Testis (tissue), 2 donors: ENCODE measurements at regions not wholly inside any gene's neighbourhood (a gene's known extent, or its start where the extent isn't known, plus 50 kb on each side); places are given as distances from the start of the nearest gene placed in this dataset.

ENCODE experiments used
- DNase-seq: peaks from one replicate; pipeline ENCODE4 v3.0.0-alpha.2; 2019
- H3K27ac ChIP-seq, 2 donors: fragments of 200-600 bp; sonication (generic); one replicate each; pipeline ENCODE4 v1.5.1; 2019
- H3K27me3 ChIP-seq: fragments of 200-600 bp; sonication (generic); one replicate; pipeline ENCODE4 v1.5.1; 2019
- H3K36me3 ChIP-seq: fragments of 200-600 bp; sonication (generic); one replicate; pipeline ENCODE4 v1.5.1; 2017; ENCODE audit warnings: low read depth; ENCODE audit errors: missing control alignments
- H3K4me1 ChIP-seq: fragments of 200-600 bp; sonication (generic); one replicate; pipeline ENCODE4 v1.5.1; 2019
- H3K4me3 ChIP-seq, 2 donors: fragments of 200-600 bp; sonication (generic); one replicate each; pipeline ENCODE4 v1.5.1; 2017 to 2019
- H3K9me3 ChIP-seq: fragments of 200-600 bp; sonication (generic); one replicate; pipeline ENCODE4 v1.5.1; 2017
- CTCF ChIP-seq, 3 experiments: fragments of 450-650 bp in 2 of 3; fragments of 200-600 bp in 1 of 3; sonication (generic) in 1 of 3; IDR thresholded peaks; one replicate each; pipeline ENCODE4 v1.5.1; 2016 to 2019; ENCODE audit warnings: antibody characterized with exemption in 3 of 3, mild to moderate bottlenecking in 2 of 3, moderate library complexity in 1 of 3
- POLR2A ChIP-seq: fragments of 450-650 bp; IDR thresholded peaks from one replicate; pipeline ENCODE4 v1.6.1; 2017; ENCODE audit warnings: antibody characterized with exemption, mild to moderate bottlenecking, moderate library complexity
- WGBS, 2 donors: methylation state at CpG; one replicate each; pipeline ENCODE4 v1.1.5; 2018; 5-methylcytosine and 5-hydroxymethylcytosine counted together
- intact Hi-C: fragments of 100-400 bp; cut with DNase I; formaldehyde crosslinking; loops from one replicate; pipeline ENCODE4 v1.15.1; 2023; ENCODE audit warnings: low total_unique reads

- peaks cover 15% of the 10 kb centered on the region for H3K4me1 ChIP-seq
- 71 to 77% methylated on average over 6 of the region's 6 CpGs for WGBS, 2 donors
Observed at GRCh38 chr14:71469643-71470335, 462.4 kb upstream of the RGS6 start.

GRCh38 chr14:71471634-71472355 is 460.4 kb upstream of the RGS6 start:
- TF ChIP-seq CTCF (IDR thresholded peaks at IDR 0.05): no peak
- no peak for TF ChIP-seq POLR2A
- peaks cover 5% of the 10 kb centered on the region for H3K4me1 ChIP-seq
- no peaks in the 10 kb centered on the region for H3K36me3 ChIP-seq
- no peak overlapping the region for H3K4me3 ChIP-seq
- WGBS, 2 donors: 94% methylated on average over 6 of the region's 6 CpGs
- H3K27ac ChIP-seq: no peak overlapping the region
- no peak for DNase-seq
- intact Hi-C loops: no loop called here
- no peaks in the 10 kb centered on the region for H3K9me3 ChIP-seq
- no peaks in the 10 kb centered on the region for H3K27me3 ChIP-seq

More at GRCh38 chr14:71469643-71470335, 462.4 kb upstream of the RGS6 start:
- H3K9me3 ChIP-seq: no peaks in the 10 kb centered on the region
- H3K36me3 ChIP-seq: no peaks in the 10 kb centered on the region
- no peaks in the 10 kb centered on the region for H3K27me3 ChIP-seq
- no peak overlapping the region for H3K4me3 ChIP-seq
- DNase-seq: no peak
- intact Hi-C loops: no loop called here
- TF ChIP-seq POLR2A (no peak), CTCF (IDR thresholded peaks at IDR 0.05) (no peak)
- H3K27ac ChIP-seq: no peak overlapping the region

GRCh38 chr14:71472356-71473340 is 459.6 kb upstream of the RGS6 start:
- Histone ChIP-seq H3K4me3 (no peak overlapping the region), H3K9me3 (no peaks in the 10 kb centered on the region), H3K27ac (no peak overlapping the region), H3K4me1 (peaks cover 5% of the 10 kb centered on the region), H3K36me3 (no peaks in the 10 kb centered on the region), H3K27me3 (no peaks in the 10 kb centered on the region)
- 93 to 94% methylated on average over 4 of the region's 4 CpGs for WGBS, 2 donors
- intact Hi-C loops: no loop called here
- no peak for DNase-seq
- TF ChIP-seq CTCF (IDR thresholded peaks at IDR 0.05) (no peak), POLR2A (no peak)

- DNase-seq: no peak
- no peak overlapping the region for H3K4me3 ChIP-seq
- H3K27me3 ChIP-seq: no peaks in the 10 kb centered on the region
- intact Hi-C loops: no loop called here
- 76% methylated on average over 2 of the region's 2 CpGs for WGBS, 2 donors
- no peak overlapping the region for H3K27ac ChIP-seq
- H3K4me1 ChIP-seq: peaks cover 5% of the 10 kb centered on the region
- no peaks in the 10 kb centered on the region for H3K9me3 ChIP-seq
- no peaks in the 10 kb centered on the region for H3K36me3 ChIP-seq
- TF ChIP-seq POLR2A: no peak
- no peak for TF ChIP-seq CTCF (IDR thresholded peaks at IDR 0.05)
Observed at GRCh38 chr14:71473843-71474242, 458.4 kb upstream of the RGS6 start.
